Nephron (organoid): ENCODE measurements at regions not wholly inside any gene's neighbourhood (a gene's known extent, or its start where the extent isn't known, plus 50 kb on each side); places are given as distances from the start of the nearest gene placed in this dataset.

Source experiments
- H3K27ac Mint-ChIP-seq, 3 experiments: 2 replicates each; pipeline ENCODE4 v1.8.0; 2020; ENCODE audit warnings: mixed read lengths in 3 of 3, mild to moderate bottlenecking in 2 of 3, moderate library complexity in 1 of 3
- H3K27me3 Mint-ChIP-seq: 2 replicates; pipeline ENCODE4 v1.8.0; 2021; ENCODE audit warnings: low read depth, mild to moderate bottlenecking, moderate library complexity, mixed read lengths
- H3K36me3 Mint-ChIP-seq: 2 replicates; pipeline ENCODE4 v1.8.0; 2020; ENCODE audit warnings: low read depth, mixed read lengths
- H3K4me1 Mint-ChIP-seq: 2 replicates; pipeline ENCODE4 v1.8.0; 2020; ENCODE audit warnings: mixed read lengths
- H3K4me3 Mint-ChIP-seq, 3 experiments: 2 replicates each; pipeline ENCODE4 v1.8.0; 2020; ENCODE audit warnings: mild to moderate bottlenecking in 3 of 3, mixed read lengths in 3 of 3, moderate library complexity in 2 of 3
- H3K9me3 Mint-ChIP-seq: 2 replicates; pipeline ENCODE4 v1.8.0; 2020; ENCODE audit warnings: mixed read lengths
- CTCF ChIP-seq, 3 experiments: fragments of 200-600 bp; sonication (generic); IDR thresholded peaks; one replicate each; pipeline ENCODE4 v1.5.0; 2021; ENCODE audit warnings: antibody characterized with exemption in 3 of 3; ENCODE audit not compliant: unreplicated experiment in 3 of 3

DNA sequence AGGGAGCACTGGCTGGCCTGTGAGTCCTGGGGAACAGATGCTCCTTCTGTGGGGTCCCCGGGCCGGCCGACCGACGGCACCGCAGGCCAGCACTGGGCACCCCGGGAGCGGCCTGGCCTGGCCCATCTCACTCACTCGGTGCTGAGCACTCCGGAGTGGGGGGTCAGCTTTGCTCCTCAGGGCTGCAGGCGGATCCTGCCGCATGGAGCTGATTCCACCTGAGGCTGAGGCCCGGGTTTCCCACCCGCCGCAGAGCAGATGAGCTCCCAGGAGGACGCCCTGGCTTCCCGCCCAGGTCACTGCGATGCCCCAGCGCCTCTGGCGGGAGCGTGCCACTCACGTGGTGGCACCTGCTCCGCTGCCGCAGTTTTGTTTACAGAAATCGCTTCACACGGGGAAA lies 418.6 kb downstream of the GALR1 start:
- Mint-ChIP-seq H3K9me3 (no peaks in the 10 kb centered on the region), H3K27me3 (peaks cover 10% of the 10 kb centered on the region), H3K36me3 (no peaks in the 10 kb centered on the region), H3K4me3 (no peak overlapping the region), H3K27ac (no peak overlapping the region), H3K4me1 (peaks cover 6% of the 10 kb centered on the region)
- no peak for TF ChIP-seq CTCF (IDR thresholded peaks at IDR 0.05; ENCODE audit: unreplicated experiment in 3 of 3)

- peaks cover 6% of the 10 kb centered on the region for H3K4me1 Mint-ChIP-seq
- H3K9me3 Mint-ChIP-seq: no peaks in the 10 kb centered on the region
Measured at GRCh38 chr18:77669331-77669730, 419.7 kb downstream of the GALR1 start.

DNA sequence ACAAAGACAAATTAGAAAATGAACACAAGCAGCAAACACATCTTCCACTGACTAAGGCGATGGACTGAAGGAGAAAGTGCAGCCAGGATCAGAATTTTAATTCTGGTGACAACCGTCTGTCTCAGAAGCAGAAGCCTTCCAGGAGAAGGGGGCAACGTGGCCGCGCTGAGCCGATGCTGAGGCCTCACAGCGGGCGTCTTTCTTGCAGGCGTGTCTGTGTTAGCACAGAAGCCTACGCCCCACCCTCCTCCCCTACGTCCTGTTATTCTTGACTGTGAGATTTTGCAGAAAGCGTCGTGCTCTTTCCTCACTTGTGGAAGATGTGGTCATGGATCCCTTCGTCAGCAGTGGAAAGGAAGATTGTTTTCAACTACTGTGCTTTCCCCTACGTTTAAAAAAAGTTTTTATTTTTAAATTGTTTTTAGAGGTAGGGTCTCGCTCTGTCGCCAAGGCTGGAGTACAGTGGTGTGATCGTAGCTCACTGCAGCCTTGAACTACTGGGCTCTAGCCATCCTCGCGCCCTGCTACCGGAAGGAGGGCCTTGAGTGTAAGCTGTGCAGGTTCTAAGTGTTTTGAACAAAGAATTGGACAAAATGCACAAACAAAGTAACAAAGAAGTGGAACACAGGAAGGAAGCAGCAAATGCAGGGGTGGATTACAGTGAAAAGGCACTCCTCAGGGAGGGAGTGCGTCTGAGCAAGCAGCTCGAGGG lies 422.0 kb downstream of the GALR1 start:
- Mint-ChIP-seq H3K27ac (peak overlapping the region in 1 of 3 experiments; percentile 20), H3K4me1 (peaks cover 6% of the 10 kb centered on the region), H3K36me3 (no peaks in the 10 kb centered on the region), H3K27me3 (peaks cover 10% of the 10 kb centered on the region), H3K9me3 (no peaks in the 10 kb centered on the region), H3K4me3 (peak overlapping the region in 1 of 3 experiments; percentile 5)
- no peak for TF ChIP-seq CTCF (IDR thresholded peaks at IDR 0.05; ENCODE audit: unreplicated experiment in 3 of 3)

More at GRCh38 chr18:77669331-77669730, 419.7 kb downstream of the GALR1 start:
- Mint-ChIP-seq H3K36me3 (no peaks in the 10 kb centered on the region), H3K27ac (no peak overlapping the region), H3K4me3 (no peak overlapping the region), H3K27me3 (peaks cover 10% of the 10 kb centered on the region)
- no peak for TF ChIP-seq CTCF (IDR thresholded peaks at IDR 0.05; ENCODE audit: unreplicated experiment in 3 of 3)

GRCh38 chr18:77676910-77677309 lies 427.3 kb downstream of the GALR1 start:
- Mint-ChIP-seq H3K36me3 (no peaks in the 10 kb centered on the region), H3K27me3 (peaks cover 3% of the 10 kb centered on the region), H3K27ac (no peak overlapping the region), H3K4me3 (no peak overlapping the region), H3K4me1 (no peaks in the 10 kb centered on the region), H3K9me3 (no peaks in the 10 kb centered on the region)
- no peak for TF ChIP-seq CTCF (IDR thresholded peaks at IDR 0.05; ENCODE audit: unreplicated experiment in 3 of 3)

DNA sequence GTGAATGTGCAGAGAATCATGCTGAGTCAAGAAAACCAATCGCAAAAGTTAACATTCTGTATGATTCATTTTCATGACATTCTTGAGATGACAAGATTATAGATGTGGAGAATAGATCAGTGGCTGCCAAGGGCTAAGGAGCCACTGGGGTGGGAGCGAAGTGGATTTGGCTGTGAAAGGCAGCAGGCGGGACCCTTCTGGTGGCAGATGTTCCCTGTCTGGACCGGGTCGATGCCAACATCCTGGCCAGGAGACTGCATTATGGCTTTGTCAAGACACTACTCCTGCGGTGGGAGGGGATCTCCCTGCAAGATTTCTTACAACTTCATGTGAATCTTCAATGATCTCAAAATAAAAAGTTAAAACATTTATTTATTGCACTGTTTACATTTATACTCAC lies 427.9 kb downstream of the GALR1 start:
- Mint-ChIP-seq H3K36me3 (no peaks in the 10 kb centered on the region), H3K27ac (no peak overlapping the region), H3K4me3 (no peak overlapping the region), H3K4me1 (no peaks in the 10 kb centered on the region), H3K27me3 (peaks cover 2% of the 10 kb centered on the region), H3K9me3 (no peaks in the 10 kb centered on the region)
- TF ChIP-seq CTCF (IDR thresholded peaks at IDR 0.05; ENCODE audit: unreplicated experiment in 3 of 3): no peak

GRCh38 chr18:77679869-77680268 lies 430.2 kb downstream of the GALR1 start:
- H3K27me3 Mint-ChIP-seq: peaks cover 6% of the 10 kb centered on the region
- no peaks in the 10 kb centered on the region for H3K4me1 Mint-ChIP-seq
- H3K9me3 Mint-ChIP-seq: no peaks in the 10 kb centered on the region
- H3K36me3 Mint-ChIP-seq: no peaks in the 10 kb centered on the region
- H3K27ac Mint-ChIP-seq: no peak overlapping the region
- H3K4me3 Mint-ChIP-seq: no peak overlapping the region
- TF ChIP-seq CTCF (IDR thresholded peaks at IDR 0.05; ENCODE audit: unreplicated experiment in 3 of 3): no peak
